ENCODE measurements at regions not wholly inside any gene's neighbourhood (a gene's known extent, or its start where the extent isn't known, plus 50 kb on each side); places are given as distances from the start of the nearest gene placed in this dataset.

DNA sequence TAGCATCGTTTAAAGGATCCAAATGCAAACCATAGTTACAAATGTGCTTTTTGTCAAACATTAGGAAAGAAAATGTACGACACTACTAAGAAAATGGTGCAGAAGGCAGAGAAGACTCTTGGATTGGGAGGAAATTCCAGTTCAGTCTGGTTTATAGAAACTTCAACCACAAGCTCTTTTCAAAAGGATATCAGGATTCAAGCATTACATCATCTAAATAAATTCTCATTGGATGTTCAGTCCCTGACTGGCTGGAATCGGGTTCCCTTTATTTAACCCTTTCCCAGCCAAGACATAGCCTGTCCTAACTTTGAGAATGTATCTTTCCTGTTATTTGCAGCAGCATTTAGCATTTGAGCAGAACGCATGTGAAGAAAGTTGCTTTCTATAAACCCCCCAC is 184.6 kb downstream of the LMO4 start:
- TF ChIP-seq POU2F2 (IDR thresholded peaks at IDR 0.05; ENCODE audit: low read depth, low read length): no peak
- DNase-seq (ENCODE audit: insufficient read length, low spot score) (no peak), FAIRE-seq (no peak)

- no peak for TF ChIP-seq TAF1 (IDR thresholded peaks at IDR 0.05; ENCODE audit: low read depth, low read length)
- DNase-seq (ENCODE audit: insufficient read length, low spot score) (no peak), FAIRE-seq (no peak)
Observed at GRCh38 chr1:87513966-87514660, 185.4 kb downstream of the LMO4 start.

GRCh38 chr1:87515781-87516180 is 187.1 kb downstream of the LMO4 start:
- no peak for DNase-seq (ENCODE audit: insufficient read length, low spot score)
- TF ChIP-seq PAX5 (IDR thresholded peaks at IDR 0.05; ENCODE audit: insufficient read depth, low read length, severe bottlenecking) (no peak), TAF1 (IDR thresholded peaks at IDR 0.05; ENCODE audit: low read depth, low read length) (no peak), POLR2AphosphoS5 (IDR thresholded peaks at IDR 0.05; ENCODE audit: low read depth, low read length) (no peak), POLR2A (IDR thresholded peaks at IDR 0.05; ENCODE audit: low read depth, low read length) (no peak), POU2F2 (IDR thresholded peaks at IDR 0.05; ENCODE audit: low read depth, low read length) (no peak), SPI1 (IDR thresholded peaks at IDR 0.05; ENCODE audit: low read depth, low read length) (no peak)
- FAIRE-seq: no peak

DNA sequence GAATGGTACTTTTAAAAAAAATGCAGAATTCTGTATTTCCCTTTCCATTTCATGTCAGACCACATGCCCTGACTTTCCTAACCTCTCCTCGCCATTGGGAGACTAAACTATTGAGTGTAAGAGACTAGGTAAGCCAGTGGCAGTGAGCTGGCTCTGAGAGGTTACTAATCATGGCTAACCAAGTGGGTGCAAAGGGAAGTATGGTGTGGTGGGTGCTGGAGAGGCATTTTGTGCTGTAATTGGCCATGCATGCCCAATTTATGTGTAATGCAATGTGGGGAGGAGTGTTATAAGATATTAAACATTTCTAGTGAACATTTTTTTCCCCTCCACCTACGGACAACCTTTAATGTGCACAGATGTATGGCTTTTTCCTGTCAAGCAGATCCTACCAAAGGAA is 190.1 kb downstream of the LMO4 start:
- FAIRE-seq (no peak), DNase-seq (ENCODE audit: insufficient read length, low spot score) (no peak)
- TF ChIP-seq SPI1 (IDR thresholded peaks at IDR 0.05; ENCODE audit: low read depth, low read length): no peak
- no peak for TF ChIP-seq POU2F2 (IDR thresholded peaks at IDR 0.05; ENCODE audit: low read depth, low read length)
- TF ChIP-seq POLR2AphosphoS5 (IDR thresholded peaks at IDR 0.05; ENCODE audit: low read depth, low read length): no peak
- TF ChIP-seq TAF1 (IDR thresholded peaks at IDR 0.05; ENCODE audit: low read depth, low read length): no peak
- TF ChIP-seq POLR2A (IDR thresholded peaks at IDR 0.05; ENCODE audit: low read depth, low read length): no peak
- TF ChIP-seq PAX5 (IDR thresholded peaks at IDR 0.05; ENCODE audit: insufficient read depth, low read length, severe bottlenecking): no peak

DNA sequence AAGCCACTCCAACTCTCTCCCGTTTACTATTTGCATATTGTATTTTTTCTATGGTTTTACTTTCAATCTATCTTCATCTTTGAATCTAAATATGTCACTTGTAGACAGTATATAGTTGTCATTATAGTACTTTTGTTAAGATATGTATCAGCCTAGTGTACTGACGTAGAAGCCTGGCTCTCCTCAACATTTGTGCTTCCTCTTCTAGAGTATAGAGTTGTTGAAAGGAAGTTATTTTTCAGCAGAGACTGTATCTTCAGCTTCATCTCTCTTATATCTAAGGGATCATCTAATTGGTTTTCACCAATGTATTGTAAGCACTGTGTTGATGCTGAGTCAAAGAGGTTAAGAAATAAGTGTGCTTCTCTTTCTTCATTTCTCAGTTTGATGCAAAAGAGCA is 192.8 kb downstream of the LMO4 start:
- DNase-seq (ENCODE audit: insufficient read length, low spot score): no peak
- TF ChIP-seq PAX5 (IDR thresholded peaks at IDR 0.05; ENCODE audit: insufficient read depth, low read length, severe bottlenecking) (no peak), POLR2AphosphoS5 (IDR thresholded peaks at IDR 0.05; ENCODE audit: low read depth, low read length) (no peak), POU2F2 (IDR thresholded peaks at IDR 0.05; ENCODE audit: low read depth, low read length) (no peak), POLR2A (IDR thresholded peaks at IDR 0.05; ENCODE audit: low read depth, low read length) (no peak), TAF1 (IDR thresholded peaks at IDR 0.05; ENCODE audit: low read depth, low read length) (no peak), SPI1 (IDR thresholded peaks at IDR 0.05; ENCODE audit: low read depth, low read length) (no peak)
- FAIRE-seq: no peak

GRCh38 chr1:87523466-87523865 is 194.8 kb downstream of the LMO4 start:
- no peak for DNase-seq (ENCODE audit: insufficient read length, low spot score)
- TF ChIP-seq PAX5 (IDR thresholded peaks at IDR 0.05; ENCODE audit: insufficient read depth, low read length, severe bottlenecking) (no peak), POU2F2 (IDR thresholded peaks at IDR 0.05; ENCODE audit: low read depth, low read length) (no peak), SPI1 (IDR thresholded peaks at IDR 0.05; ENCODE audit: low read depth, low read length) (no peak), POLR2A (IDR thresholded peaks at IDR 0.05; ENCODE audit: low read depth, low read length) (no peak), POLR2AphosphoS5 (IDR thresholded peaks at IDR 0.05; ENCODE audit: low read depth, low read length) (no peak), TAF1 (IDR thresholded peaks at IDR 0.05; ENCODE audit: low read depth, low read length) (no peak)
- FAIRE-seq: no peak

DNA sequence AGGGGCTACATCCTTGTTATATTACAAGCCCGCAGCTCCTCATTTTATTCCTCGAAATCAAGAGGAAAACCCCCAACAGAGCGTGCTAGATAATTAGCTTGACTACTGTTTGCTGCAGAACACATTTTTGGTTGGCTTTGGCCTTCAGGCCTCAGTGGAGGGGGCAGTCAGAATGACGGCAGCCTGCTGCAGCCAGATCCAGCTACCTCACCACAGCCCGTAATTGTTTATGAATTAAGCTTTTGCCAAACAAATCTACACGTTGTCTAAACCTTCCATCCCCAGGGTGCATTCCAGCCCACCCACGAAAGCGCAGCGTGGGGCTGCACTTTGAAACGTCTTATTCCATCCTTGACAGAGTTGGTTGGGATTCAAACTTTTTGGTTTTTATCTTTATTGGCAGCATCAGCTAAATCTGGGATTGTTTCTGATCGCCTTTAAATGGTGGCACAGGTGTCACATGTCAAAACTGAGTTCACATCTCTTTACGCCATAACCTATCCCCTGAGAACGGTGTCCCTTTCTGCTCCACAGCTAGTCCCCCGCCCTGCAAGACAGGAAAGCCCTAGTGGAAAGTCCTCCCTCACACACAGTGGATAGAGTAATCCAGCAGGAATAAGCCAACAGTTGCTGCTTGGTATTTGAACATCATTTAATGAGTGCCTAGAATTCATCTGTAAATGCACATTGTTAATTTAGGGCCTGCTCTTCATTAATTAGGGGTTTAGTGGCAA is 195.5 kb downstream of the LMO4 start:
- no peak for TF ChIP-seq TAF1 (IDR thresholded peaks at IDR 0.05; ENCODE audit: low read depth, low read length)
- TF ChIP-seq SPI1 (IDR thresholded peaks at IDR 0.05; ENCODE audit: low read depth, low read length): no peak
- TF ChIP-seq POU2F2 (IDR thresholded peaks at IDR 0.05; ENCODE audit: low read depth, low read length): no peak
- TF ChIP-seq POLR2A (IDR thresholded peaks at IDR 0.05; ENCODE audit: low read depth, low read length): no peak
- no peak for TF ChIP-seq POLR2AphosphoS5 (IDR thresholded peaks at IDR 0.05; ENCODE audit: low read depth, low read length)
- no peak for TF ChIP-seq PAX5 (IDR thresholded peaks at IDR 0.05; ENCODE audit: insufficient read depth, low read length, severe bottlenecking)
- DNase-seq (ENCODE audit: insufficient read length, low spot score): no peak
- FAIRE-seq: no peak

DNA sequence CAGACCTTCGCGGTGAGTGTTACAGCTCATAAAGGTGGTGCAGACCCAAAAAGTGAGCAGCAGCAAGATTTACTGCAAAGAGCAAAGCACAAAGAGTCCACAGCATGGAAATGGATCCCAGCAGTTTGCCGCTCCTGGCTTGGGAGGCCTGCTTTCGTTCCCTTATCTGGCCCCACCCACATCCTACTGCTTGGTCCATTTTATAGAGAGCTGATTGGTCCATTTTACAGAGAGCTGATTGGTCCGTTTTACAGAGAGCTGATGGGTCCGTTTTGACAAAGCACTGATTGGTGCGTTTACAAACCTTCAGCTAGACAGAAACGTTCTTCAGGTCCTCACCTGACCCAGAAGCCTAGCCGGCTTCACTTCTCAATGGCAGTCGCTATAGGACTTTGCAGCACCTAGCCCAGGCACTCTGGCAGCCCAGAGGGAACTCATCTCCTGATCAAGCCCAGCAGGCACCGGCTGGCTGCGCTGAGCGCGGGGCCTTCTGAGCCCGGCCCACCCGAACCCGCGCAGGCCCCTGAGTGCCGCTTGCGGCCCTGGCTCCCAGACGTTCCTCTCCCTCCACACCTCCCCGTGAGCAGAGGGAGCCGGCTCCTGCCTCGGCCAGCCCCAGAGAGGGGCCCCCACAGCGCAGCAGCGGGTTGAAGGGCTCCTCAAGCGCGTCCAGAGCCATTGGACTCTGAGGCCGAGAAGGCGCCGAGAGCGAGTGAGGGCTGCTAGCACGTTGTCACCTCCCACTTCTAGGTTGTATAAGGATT is 200.3 kb downstream of the LMO4 start:
- DNase-seq (ENCODE audit: insufficient read length, low spot score) (no peak), FAIRE-seq (no peak)
- TF ChIP-seq PAX5 (IDR thresholded peaks at IDR 0.05; ENCODE audit: insufficient read depth, low read length, severe bottlenecking): no peak
- TF ChIP-seq POLR2AphosphoS5 (IDR thresholded peaks at IDR 0.05; ENCODE audit: low read depth, low read length): no peak
- no peak for TF ChIP-seq POU2F2 (IDR thresholded peaks at IDR 0.05; ENCODE audit: low read depth, low read length)
- no peak for TF ChIP-seq TAF1 (IDR thresholded peaks at IDR 0.05; ENCODE audit: low read depth, low read length)
- TF ChIP-seq SPI1 (IDR thresholded peaks at IDR 0.05; ENCODE audit: low read depth, low read length): no peak
- no peak for TF ChIP-seq POLR2A (IDR thresholded peaks at IDR 0.05; ENCODE audit: low read depth, low read length)

DNA sequence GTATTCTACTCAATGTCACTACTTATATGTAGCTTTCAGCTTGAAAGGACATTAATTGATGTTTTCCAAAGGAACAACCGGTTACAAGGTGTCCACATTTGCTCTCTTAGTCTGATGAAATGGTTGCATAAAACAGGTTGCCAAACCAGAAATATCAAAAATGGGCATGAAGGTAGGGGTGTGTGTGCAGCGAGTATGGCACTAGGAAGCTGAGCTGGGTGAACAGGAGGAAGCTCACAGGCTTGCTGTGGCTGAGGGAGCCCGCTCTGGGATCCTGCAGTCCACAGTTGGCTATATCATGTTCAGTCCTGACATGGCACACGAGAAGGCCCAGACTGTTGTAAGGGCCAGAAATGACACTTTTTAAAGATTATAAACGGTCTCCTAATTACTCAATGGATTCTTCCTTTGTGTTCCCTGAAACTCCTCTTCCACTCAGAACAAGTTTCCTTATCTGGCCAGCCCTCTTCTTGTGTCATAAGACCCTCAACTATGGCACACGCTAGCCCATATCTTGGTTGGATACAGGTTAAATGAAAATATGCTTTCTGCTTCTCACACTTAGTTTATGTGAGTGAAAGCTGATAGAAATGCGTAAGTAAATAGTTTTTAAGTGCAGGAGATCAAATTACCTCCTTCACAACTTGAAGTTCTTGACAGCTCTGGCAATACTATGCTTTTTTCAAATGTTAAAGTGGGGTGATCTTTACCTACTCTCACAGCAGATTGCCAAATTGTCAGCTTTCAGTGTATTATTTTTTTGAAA is 201.5 kb downstream of the LMO4 start:
- no peak for TF ChIP-seq POU2F2 (IDR thresholded peaks at IDR 0.05; ENCODE audit: low read depth, low read length)
- FAIRE-seq: no peak
- no peak for DNase-seq (ENCODE audit: insufficient read length, low spot score)
